Astrocyte of the spinal cord (primary cell): ENCODE measurements at regions not wholly inside any gene's neighbourhood (a gene's known extent, or its start where the extent isn't known, plus 50 kb on each side); places are given as distances from the start of the nearest gene placed in this dataset.

ENCODE experiments used
- DNase-seq: peaks from one replicate; pipeline ENCODE4 v3.0.0; 2011; ENCODE audit warnings: low read depth, low spot score
- H3K4me3 ChIP-seq: 2 replicates; pipeline ENCODE4 v1.5.1; 2011; ENCODE audit warnings: low read depth, mild to moderate bottlenecking, low read length, moderate library complexity
- CTCF ChIP-seq: IDR thresholded peaks from 2 replicates; pipeline ENCODE4 v1.5.1; 2012; ENCODE audit warnings: low read depth, mild to moderate bottlenecking, low read length, inconsistent platforms
- in situ Hi-C: cut with HindIII; loops from 2 replicates; pipeline ENCODE4 v1.10.0; 2017; ENCODE audit warnings: low sequenced_read_pairs

- in situ Hi-C loops, result no loop called here
- no peak for DNase-seq
- no peak for TF ChIP-seq CTCF
- H3K4me3 ChIP-seq, result no peak overlapping the region
These were observed 440.7 kb upstream of the AKR1E2 start for GRCh38 chr10:4385231-4385870.

DNA sequence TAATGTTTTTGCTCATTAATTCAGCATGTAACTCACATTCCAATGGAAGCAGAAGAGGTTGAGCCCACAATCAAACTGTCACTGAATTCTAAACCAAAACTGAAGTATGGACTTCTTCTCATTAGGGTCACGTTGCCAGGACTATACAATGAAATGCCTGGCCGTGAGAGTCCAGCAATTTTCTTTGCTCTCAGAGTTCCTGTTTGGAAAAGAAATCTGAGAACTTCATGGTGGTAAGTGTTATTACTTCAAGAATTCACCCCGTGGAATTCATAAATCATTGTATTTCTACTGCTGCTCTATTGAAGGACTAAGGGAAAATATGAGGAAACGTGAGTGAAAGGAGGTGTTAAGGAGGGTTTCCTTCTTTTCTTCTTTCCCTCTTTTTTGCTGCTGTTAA, 441.8 kb upstream of the AKR1E2 start:
- in situ Hi-C loops, result no loop called here
- no peak overlapping the region for H3K4me3 ChIP-seq
- peak; percentile 89 for DNase-seq
- TF ChIP-seq CTCF, result no peak

GRCh38 chr10:4383651-4384098, 442.3 kb upstream of the AKR1E2 start:
- TF ChIP-seq CTCF, result no peak
- no peak overlapping the region for H3K4me3 ChIP-seq
- no peak for DNase-seq
- in situ Hi-C loops, result no loop called here

- DNase-seq, result no peak
- TF ChIP-seq CTCF, result no peak
- in situ Hi-C loops, result no loop called here
- no peak overlapping the region for H3K4me3 ChIP-seq
These were observed 443.2 kb upstream of the AKR1E2 start for GRCh38 chr10:4382811-4383210.

DNA sequence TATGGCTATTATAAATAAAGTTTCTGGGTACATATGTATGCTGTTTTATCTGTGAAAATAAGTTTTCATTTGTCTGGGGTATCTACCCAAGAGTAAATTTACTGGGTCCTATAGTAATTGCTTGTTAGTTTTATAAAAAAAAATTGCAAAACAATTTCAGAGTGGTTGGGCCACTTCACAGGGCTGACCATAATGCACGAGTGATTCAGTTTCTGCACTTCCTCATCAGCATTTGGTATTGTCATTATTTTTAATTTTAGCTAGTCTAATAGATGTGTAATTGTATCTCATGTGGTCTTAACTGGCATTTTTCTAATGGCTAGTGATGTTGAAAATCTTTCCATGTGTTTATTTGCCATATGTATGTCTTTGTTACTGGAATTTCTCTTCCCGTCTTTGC, 452.4 kb upstream of the AKR1E2 start:
- in situ Hi-C loops, result no loop called here
- TF ChIP-seq CTCF, result no peak
- DNase-seq, result no peak
- no peak overlapping the region for H3K4me3 ChIP-seq

DNA sequence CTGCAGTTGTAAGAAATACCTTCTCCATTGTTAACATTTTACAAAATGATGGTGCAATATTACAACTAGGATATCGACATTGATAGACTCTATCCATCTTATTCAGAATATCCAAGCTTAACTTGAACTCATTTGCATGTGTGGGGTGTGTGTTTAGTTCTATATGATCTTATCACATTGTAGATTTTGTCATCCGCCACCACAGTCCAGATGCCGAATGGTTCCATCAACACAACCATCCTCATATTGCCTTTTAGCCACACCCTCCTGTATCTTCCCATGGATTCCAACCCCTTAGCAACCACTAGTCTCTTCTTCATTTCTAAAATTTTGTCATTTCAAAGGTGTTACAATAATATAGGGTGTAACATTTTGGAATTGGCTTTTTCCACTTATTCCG, 452.9 kb upstream of the AKR1E2 start:
- TF ChIP-seq CTCF, result no peak
- H3K4me3 ChIP-seq, result no peak overlapping the region
- DNase-seq, result no peak
- in situ Hi-C loops, result no loop called here
